Astrocyte (in vitro differentiated cells and primary cell): ENCODE measurements at regions not wholly inside any gene's neighbourhood (a gene's known extent, or its start where the extent isn't known, plus 50 kb on each side); places are given as distances from the start of the nearest gene placed in this dataset.

Source experiments
- DNase-seq: peaks from one replicate; pipeline ENCODE4 v3.0.0-alpha.2; 2010; ENCODE audit warnings: low read depth
- FAIRE-seq: peaks from 2 replicates; lab custom pipeline; 2011; peaks lifted over from hg19 to GRCh38; lab: Jason Lieb, UNC
- H2AFZ ChIP-seq: 2 replicates; pipeline ENCODE4 v1.6.0; 2012; ENCODE audit warnings: low read depth, low read length, inconsistent platforms
- H3K27ac ChIP-seq: 2 replicates; pipeline ENCODE4 v1.5.1; 2011; ENCODE audit warnings: low read depth, low read length, inconsistent platforms
- H3K27me3 ChIP-seq: 2 replicates; pipeline ENCODE4 v1.6.0; 2011; ENCODE audit warnings: low read length, inconsistent platforms; ENCODE audit not compliant: insufficient read depth
- H3K36me3 ChIP-seq: 2 replicates; pipeline ENCODE4 v1.5.1; 2011; ENCODE audit warnings: low read length, inconsistent platforms; ENCODE audit not compliant: insufficient read depth
- H3K4me1 ChIP-seq: 2 replicates; pipeline ENCODE4 v1.5.1; 2011; ENCODE audit warnings: low read length, inconsistent platforms; ENCODE audit not compliant: insufficient read depth
- H3K4me2 ChIP-seq: 2 replicates; pipeline ENCODE4 v1.6.0; 2012; ENCODE audit warnings: low read length, inconsistent platforms
- H3K4me3 ChIP-seq: 2 replicates; pipeline ENCODE4 v1.5.1; 2011; ENCODE audit warnings: low read depth, mild to moderate bottlenecking, low read length, inconsistent platforms; ENCODE audit not compliant: insufficient read depth
- H3K79me2 ChIP-seq: 2 replicates; pipeline ENCODE4 v1.6.0; 2012; ENCODE audit warnings: mild to moderate bottlenecking, low read length, inconsistent platforms; ENCODE audit not compliant: insufficient read depth
- H3K9ac ChIP-seq: 2 replicates; pipeline ENCODE4 v1.6.0; 2012; ENCODE audit warnings: mild to moderate bottlenecking, low read length, inconsistent platforms
- H3K9me3 ChIP-seq: 2 replicates; pipeline ENCODE4 v1.5.1; 2012; ENCODE audit warnings: low read depth, mild to moderate bottlenecking, low read length, inconsistent platforms; ENCODE audit not compliant: insufficient read depth
- H4K20me1 ChIP-seq: 2 replicates; pipeline ENCODE4 v1.6.0; 2012; ENCODE audit warnings: low read length, inconsistent platforms; ENCODE audit not compliant: insufficient read depth
- H3K27ac Mint-ChIP-seq: one replicate; pipeline ENCODE4 v1.8.0; 2021; ENCODE audit warnings: mild to moderate bottlenecking, mixed read lengths; ENCODE audit not compliant: unreplicated experiment
- H3K27me3 Mint-ChIP-seq: one replicate; pipeline ENCODE4 v1.8.0; 2021; ENCODE audit warnings: low read depth, mixed read lengths; ENCODE audit not compliant: unreplicated experiment
- H3K36me3 Mint-ChIP-seq: one replicate; pipeline ENCODE4 v1.8.0; 2021; ENCODE audit warnings: low read depth, mixed read lengths; ENCODE audit not compliant: unreplicated experiment
- H3K4me1 Mint-ChIP-seq: one replicate; pipeline ENCODE4 v1.8.0; 2021; ENCODE audit warnings: low read depth, mixed read lengths; ENCODE audit not compliant: unreplicated experiment
- H3K4me3 Mint-ChIP-seq: one replicate; pipeline ENCODE4 v1.8.0; 2021; ENCODE audit warnings: mild to moderate bottlenecking, moderate library complexity, mixed read lengths; ENCODE audit not compliant: unreplicated experiment
- H3K9me3 Mint-ChIP-seq: one replicate; pipeline ENCODE4 v1.8.0; 2021; ENCODE audit warnings: mild to moderate bottlenecking, mixed read lengths; ENCODE audit not compliant: unreplicated experiment
- EZH2 ChIP-seq: IDR thresholded peaks from 2 replicates; pipeline ENCODE4 v1.6.1; 2012; ENCODE audit warnings: mild to moderate bottlenecking, low read length, inconsistent platforms; ENCODE audit not compliant: insufficient read depth
- TF ChIP-seq, protein P1 (sequence below): IDR thresholded peaks from 2 replicates; pipeline ENCODE4 v1.5.1; 2011; ENCODE audit warnings: low read depth, mild to moderate bottlenecking, inconsistent platforms, low read length, moderate library complexity; ENCODE audit not compliant: insufficient read depth

DNA sequence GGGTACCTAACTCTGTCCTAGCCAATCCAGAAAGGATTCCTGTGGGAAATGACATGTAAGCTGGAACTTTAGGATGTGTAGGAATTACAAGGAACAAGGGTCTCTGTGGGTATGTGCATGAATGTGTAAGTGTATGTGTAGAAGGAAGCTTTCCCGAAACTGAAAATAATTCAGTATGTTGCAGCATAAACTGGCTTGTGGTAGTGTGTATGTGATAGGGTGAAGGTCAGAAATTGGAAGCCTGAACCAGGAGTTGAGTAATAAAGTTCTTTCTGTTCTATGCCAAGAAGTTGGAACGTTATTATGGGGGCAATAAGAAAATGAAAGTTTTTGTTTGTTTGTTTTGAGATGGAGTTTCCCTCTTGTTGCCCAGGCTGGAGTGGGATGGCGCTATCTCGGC is 323.1 kb upstream of the KITLG start:
- H3K4me1 Mint-ChIP-seq: peaks cover 2% of the 10 kb centered on the region
- no peak overlapping the region for H3K27ac Mint-ChIP-seq
- Histone ChIP-seq H3K9me3 (no peaks in the 10 kb centered on the region), H3K27me3 (no peaks in the 10 kb centered on the region), H3K27ac (no peak overlapping the region), H3K79me2 (no peaks in the 10 kb centered on the region), H2AFZ (no peak overlapping the region), H4K20me1 (no peaks in the 10 kb centered on the region), H3K36me3 (no peaks in the 10 kb centered on the region), H3K4me2 (no peak overlapping the region), H3K9ac (no peak overlapping the region), H3K4me3 (no peak overlapping the region), H3K4me1 (no peaks in the 10 kb centered on the region)
- H3K27me3 Mint-ChIP-seq: no peaks in the 10 kb centered on the region
- no peaks in the 10 kb centered on the region for H3K36me3 Mint-ChIP-seq
- FAIRE-seq (no peak), DNase-seq (no peak)
- H3K4me3 Mint-ChIP-seq: no peak overlapping the region
- H3K9me3 Mint-ChIP-seq: no peaks in the 10 kb centered on the region
- TF ChIP-seq, protein P1, sequence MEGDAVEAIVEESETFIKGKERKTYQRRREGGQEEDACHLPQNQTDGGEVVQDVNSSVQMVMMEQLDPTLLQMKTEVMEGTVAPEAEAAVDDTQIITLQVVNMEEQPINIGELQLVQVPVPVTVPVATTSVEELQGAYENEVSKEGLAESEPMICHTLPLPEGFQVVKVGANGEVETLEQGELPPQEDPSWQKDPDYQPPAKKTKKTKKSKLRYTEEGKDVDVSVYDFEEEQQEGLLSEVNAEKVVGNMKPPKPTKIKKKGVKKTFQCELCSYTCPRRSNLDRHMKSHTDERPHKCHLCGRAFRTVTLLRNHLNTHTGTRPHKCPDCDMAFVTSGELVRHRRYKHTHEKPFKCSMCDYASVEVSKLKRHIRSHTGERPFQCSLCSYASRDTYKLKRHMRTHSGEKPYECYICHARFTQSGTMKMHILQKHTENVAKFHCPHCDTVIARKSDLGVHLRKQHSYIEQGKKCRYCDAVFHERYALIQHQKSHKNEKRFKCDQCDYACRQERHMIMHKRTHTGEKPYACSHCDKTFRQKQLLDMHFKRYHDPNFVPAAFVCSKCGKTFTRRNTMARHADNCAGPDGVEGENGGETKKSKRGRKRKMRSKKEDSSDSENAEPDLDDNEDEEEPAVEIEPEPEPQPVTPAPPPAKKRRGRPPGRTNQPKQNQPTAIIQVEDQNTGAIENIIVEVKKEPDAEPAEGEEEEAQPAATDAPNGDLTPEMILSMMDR: no peak
- TF ChIP-seq EZH2: no peak

DNA sequence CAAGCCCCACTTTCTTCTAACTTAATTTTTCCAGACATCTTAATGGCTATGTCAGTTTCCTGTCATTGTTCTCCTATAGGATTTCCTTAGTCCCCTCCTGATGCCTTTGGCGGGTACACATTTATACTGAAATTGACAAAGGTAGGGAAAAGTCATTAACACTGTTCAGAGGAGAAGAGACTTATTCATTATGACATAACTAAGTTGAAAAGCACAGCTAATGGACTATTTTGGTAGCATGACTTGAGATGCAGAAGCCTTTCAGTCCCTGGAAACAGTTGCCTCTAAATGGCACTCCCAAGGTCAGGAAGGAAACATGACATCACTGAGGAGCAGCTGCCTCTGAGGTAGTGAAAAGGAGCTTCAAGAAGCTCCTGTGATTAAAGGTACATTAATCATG is 317.5 kb upstream of the KITLG start:
- TF ChIP-seq, protein P1: no peak
- Mint-ChIP-seq H3K27me3 (no peaks in the 10 kb centered on the region), H3K4me3 (no peak overlapping the region), H3K36me3 (no peaks in the 10 kb centered on the region), H3K9me3 (no peaks in the 10 kb centered on the region), H3K4me1 (peaks cover 14% of the 10 kb centered on the region), H3K27ac (peak overlapping the region; percentile 88)
- peak overlapping the region; percentile 56 for H3K27ac ChIP-seq
- H3K27me3 ChIP-seq: no peaks in the 10 kb centered on the region
- H3K4me1 ChIP-seq: peaks cover 5% of the 10 kb centered on the region
- no peak overlapping the region for H3K4me3 ChIP-seq
- no peaks in the 10 kb centered on the region for H3K36me3 ChIP-seq
- peak overlapping the region; percentile 0 for H2AFZ ChIP-seq
- FAIRE-seq (peak; percentile 37), DNase-seq (peak; percentile 51)
- peak overlapping the region; percentile 43 for H3K9ac ChIP-seq
- peak overlapping the region; percentile 21 for H3K4me2 ChIP-seq
- no peaks in the 10 kb centered on the region for H3K9me3 ChIP-seq
- no peaks in the 10 kb centered on the region for H3K79me2 ChIP-seq
- no peaks in the 10 kb centered on the region for H4K20me1 ChIP-seq

DNA sequence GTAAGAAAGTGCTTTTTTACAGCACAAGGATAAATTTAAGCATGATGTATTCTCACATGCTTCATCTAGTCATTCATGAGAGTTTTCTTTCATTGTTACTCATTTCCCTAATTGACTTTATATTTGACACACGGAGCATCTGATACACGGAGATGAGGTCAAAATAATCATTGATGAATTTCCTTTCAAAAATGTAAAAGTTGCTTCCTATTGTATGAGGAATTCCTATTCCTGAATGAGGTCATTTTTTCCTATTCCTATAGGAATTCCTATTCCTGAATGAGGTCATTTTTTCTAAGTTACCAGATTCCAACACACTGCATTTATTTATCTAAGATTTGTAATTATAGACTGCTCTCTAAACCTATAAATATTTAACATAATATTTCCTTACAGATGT is 316.7 kb upstream of the KITLG start:
- no peaks in the 10 kb centered on the region for H3K27me3 Mint-ChIP-seq
- FAIRE-seq: no peak
- H4K20me1 ChIP-seq: no peaks in the 10 kb centered on the region

More for the DNA sequence above, 316.7 kb upstream of the KITLG start:
- H3K9me3 ChIP-seq: no peaks in the 10 kb centered on the region
- H2AFZ ChIP-seq: no peak overlapping the region
- H3K79me2 ChIP-seq: no peaks in the 10 kb centered on the region
- Mint-ChIP-seq H3K27ac (peak overlapping the region; percentile 56), H3K36me3 (no peaks in the 10 kb centered on the region), H3K4me1 (peaks cover 14% of the 10 kb centered on the region), H3K4me3 (no peak overlapping the region), H3K9me3 (no peaks in the 10 kb centered on the region)
- TF ChIP-seq, protein P1: no peak
- TF ChIP-seq EZH2: no peak
- H3K36me3 ChIP-seq: no peaks in the 10 kb centered on the region
- peaks cover 5% of the 10 kb centered on the region for H3K4me1 ChIP-seq
- no peaks in the 10 kb centered on the region for H3K27me3 ChIP-seq
- peak overlapping the region; percentile 21 for H3K9ac ChIP-seq
- no peak overlapping the region for H3K4me2 ChIP-seq
- H3K27ac ChIP-seq: peak overlapping the region; percentile 62
- H3K4me3 ChIP-seq: no peak overlapping the region
- peak; percentile 67 for DNase-seq
